ENCODE measurements at regions not wholly inside any gene's neighbourhood (a gene's known extent, or its start where the extent isn't known, plus 50 kb on each side); places are given as distances from the start of the nearest gene placed in this dataset.

GRCh38 chr6:23006656-23007055 lies 437.3 kb downstream of the HDGFL1 start:
- Histone ChIP-seq H3K79me2 (ENCODE audit: control insufficient read depth, insufficient read depth, low read length) (no peaks in the 10 kb centered on the region), H3K9ac (replicated peaks; ENCODE audit: extremely low read depth, insufficient read depth, low read length) (no peak overlapping the region), H3K4me1 (ENCODE audit: control insufficient read depth, extremely low read depth, insufficient read depth, low read length) (no peaks in the 10 kb centered on the region), H2AFZ (ENCODE audit: low read depth, low read length) (no peak overlapping the region), H4K20me1 (replicated peaks; ENCODE audit: control insufficient read depth, extremely low read depth, insufficient read depth, low read length) (no peaks in the 10 kb centered on the region), H3K4me2 (ENCODE audit: insufficient read depth, low read length) (no peak overlapping the region), H3K9me3 (replicated peaks; ENCODE audit: control insufficient read depth, insufficient read depth, low read length) (no peaks in the 10 kb centered on the region), H3K27me3 (ENCODE audit: control insufficient read depth in 2 of 2, insufficient read depth in 2 of 2, low read length in 2 of 2) (no peaks in the 10 kb centered on the region), H3K9me1 (replicated peaks; ENCODE audit: control insufficient read depth, extremely low read depth, insufficient read depth, low read length) (no peaks in the 10 kb centered on the region), H3K36me3 (ENCODE audit: control insufficient read depth in 2 of 2, extremely low read depth in 1 of 2, insufficient read depth in 2 of 2, low read length in 2 of 2) (no peaks in the 10 kb centered on the region), H3K27ac (ENCODE audit: insufficient read depth, low read depth, low read length) (no peak overlapping the region), H3K4me3 (replicated peaks in 1 of 3; ENCODE audit: insufficient read depth in 1 of 3, low read depth in 1 of 3, low read length in 3 of 3) (no peak overlapping the region)
- no TSS peak for BruUV-seq (replicated peaks)
- no peak for TF ChIP-seq EZH2 (IDR thresholded peaks at IDR 0.05; ENCODE audit: borderline replicate concordance, low read depth, low read length, severe bottlenecking)
- TF ChIP-seq POLR2AphosphoS5 (IDR thresholded peaks at IDR 0.05; ENCODE audit: insufficient read depth, low read depth, low read length): no peak
- TF ChIP-seq CTCF (IDR thresholded peaks at IDR 0.05; ENCODE audit: extremely low read depth in 1 of 2, insufficient read depth in 1 of 2, low read depth in 1 of 2, low read length in 2 of 2): no peak
- TF ChIP-seq JUN (IDR thresholded peaks at IDR 0.05; ENCODE audit: borderline replicate concordance, insufficient read depth, insufficient read length, low read depth): no peak
- no peak for TF ChIP-seq MYC (IDR thresholded peaks at IDR 0.05; ENCODE audit: low read depth, low read length)
- no peak for TF ChIP-seq MAX (IDR thresholded peaks at IDR 0.05; ENCODE audit: insufficient read depth, insufficient read length)
- no peak for TF ChIP-seq GATA2 (IDR thresholded peaks at IDR 0.05; ENCODE audit: insufficient read depth, insufficient read length, low read depth, low read length)
- TF ChIP-seq FOS (IDR thresholded peaks at IDR 0.05; ENCODE audit: borderline replicate concordance, insufficient read depth, low read length): no peak
- no peak for TF ChIP-seq POLR2A (IDR thresholded peaks at IDR 0.05; ENCODE audit: low read depth, low read length)
- dilution Hi-C loops (cut with MboI; ENCODE audit: extremely low pct_ligation_motif_present, low sequenced_read_pairs): no loop called here
- DNase-seq (ENCODE audit: low read depth, low spot score) (no peak), FAIRE-seq (no peak)
- POLR2A ChIA-PET: no interaction called here
- CTCF ChIA-PET: no interaction called here
- intact Hi-C loops (cut with micrococcal nuclease): no loop called here
